ENCODE measurements at regions not wholly inside any gene's neighbourhood (a gene's known extent, or its start where the extent isn't known, plus 50 kb on each side); places are given as distances from the start of the nearest gene placed in this dataset.

- intact Hi-C loops (cut with DNase I) = no loop called here
- no peak overlapping the region for H3K27ac ChIP-seq
- H3K4me3 ChIP-seq = no peak overlapping the region
- no peaks in the 10 kb centered on the region for H3K9me3 ChIP-seq
- no peak for ATAC-seq
- TF ChIP-seq POLR2A (IDR thresholded peaks at IDR 0.05) = no peak
- no peak for TF ChIP-seq CTCF (IDR thresholded peaks at IDR 0.05)
- WGBS (ENCODE audit: insufficient coverage, low coverage, low lambda C conversion rate, missing lambda C conversion rate) = 95% methylated on average over 2 of the region's 8 CpGs
- DNase-seq = no peak
- no peaks in the 10 kb centered on the region for H3K27me3 ChIP-seq
- H3K4me1 ChIP-seq = peaks cover 0 to 13% (median 3%) of the 10 kb centered on the region in 4 donors
- no peaks in the 10 kb centered on the region for H3K36me3 ChIP-seq
Measured at GRCh38 chr18:62629031-62629430, 86.3 kb upstream of the PHLPP1 start.

GRCh38 chr18:62631173-62631572 is 84.2 kb upstream of the PHLPP1 start:
- DNase-seq (no peak), ATAC-seq (no peak)
- H3K9me3 ChIP-seq = no peaks in the 10 kb centered on the region
- no peaks in the 10 kb centered on the region for H3K27me3 ChIP-seq
- H3K27ac ChIP-seq = no peak overlapping the region
- 54% methylated on average over 3 of the region's 3 CpGs for WGBS (ENCODE audit: insufficient coverage, low coverage, low lambda C conversion rate, missing lambda C conversion rate)
- H3K4me1 ChIP-seq = peaks cover 0 to 13% (median 3%) of the 10 kb centered on the region in 4 donors
- intact Hi-C loops (cut with DNase I) = no loop called here
- TF ChIP-seq CTCF (IDR thresholded peaks at IDR 0.05) (no peak), POLR2A (IDR thresholded peaks at IDR 0.05) (no peak)
- no peak overlapping the region for H3K4me3 ChIP-seq
- no peaks in the 10 kb centered on the region for H3K36me3 ChIP-seq

- H3K4me1 ChIP-seq = peaks cover 0 to 13% (median 3%) of the 10 kb centered on the region in 4 donors
- H3K9me3 ChIP-seq = no peaks in the 10 kb centered on the region
- no peak for TF ChIP-seq CTCF (IDR thresholded peaks at IDR 0.05)
- TF ChIP-seq POLR2A (IDR thresholded peaks at IDR 0.05) = no peak
- H3K27ac ChIP-seq = peak overlapping the region in 2 of 3 donors; percentile 53 to 65
- no peaks in the 10 kb centered on the region for H3K27me3 ChIP-seq
- intact Hi-C loops (cut with DNase I) = no loop called here
- H3K36me3 ChIP-seq = no peaks in the 10 kb centered on the region
- no peak overlapping the region for H3K4me3 ChIP-seq
- WGBS (ENCODE audit: insufficient coverage, low coverage, low lambda C conversion rate, missing lambda C conversion rate) = 39% methylated on average over 3 of the region's 3 CpGs
- peak; percentile 84 to 92 (median 90) for ATAC-seq
- DNase-seq = no peak
Measured at GRCh38 chr18:62632788-62633455, 82.4 kb upstream of the PHLPP1 start.

GRCh38 chr18:62634458-62634857 is 80.9 kb upstream of the PHLPP1 start:
- DNase-seq = no peak
- Histone ChIP-seq H3K27me3 (no peaks in the 10 kb centered on the region), H3K36me3 (no peaks in the 10 kb centered on the region), H3K4me1 (peaks cover 0 to 13% (median 3%) of the 10 kb centered on the region in 4 donors), H3K27ac (no peak overlapping the region), H3K9me3 (no peaks in the 10 kb centered on the region), H3K4me3 (no peak overlapping the region)
- intact Hi-C loops (cut with DNase I) = no loop called here
- no peak for ATAC-seq
- no peak for TF ChIP-seq POLR2A (IDR thresholded peaks at IDR 0.05)
- TF ChIP-seq CTCF (IDR thresholded peaks at IDR 0.05) = no peak
- WGBS (ENCODE audit: insufficient coverage, low coverage, low lambda C conversion rate, missing lambda C conversion rate) = 71% methylated on average over 1 of the region's 2 CpGs

All from right lobe of liver (tissue), 6 donors.